Activated T-cell treated with anti-CD3 and anti-CD28 coated beads for 48 hours (primary cell): ENCODE measurements at regions not wholly inside any gene's neighbourhood (a gene's known extent, or its start where the extent isn't known, plus 50 kb on each side); places are given as distances from the start of the nearest gene placed in this dataset.
"Not testable (repeated sequence)": the region's sequence is repeated elsewhere in the genome, so short reads cannot be mapped to it uniquely, and the experiment has no call there.

Source experiments
- DNase-seq: peaks from one replicate; pipeline ENCODE4 v3.0.0-alpha.2; 2020; ENCODE audit warnings: low read depth

GRCh38 chr5:6110441-6111005 is 267.8 kb downstream of the MED10 start:
- DNase-seq: no peak

GRCh38 chr5:6108981-6109825 is 269.1 kb downstream of the MED10 start:
- no peak for DNase-seq

- DNase-seq: no peak
Measured at GRCh38 chr5:6108540-6108848, 269.9 kb downstream of the MED10 start.

GRCh38 chr5:6107675-6108539 is 270.4 kb downstream of the MED10 start:
- no peak for DNase-seq

- no peak for DNase-seq
Measured at GRCh38 chr5:6106756-6107155, 271.6 kb downstream of the MED10 start.

- no peak for DNase-seq
Measured at GRCh38 chr5:6105320-6105719, 273.0 kb downstream of the MED10 start.

GRCh38 chr5:6096101-6096500 is 282.2 kb downstream of the MED10 start:
- no peak for DNase-seq

- DNase-seq: not testable (repeated sequence)
Measured at GRCh38 chr5:6094180-6094579, 284.2 kb downstream of the MED10 start.

GRCh38 chr5:6090838-6091237 is 287.5 kb downstream of the MED10 start:
- no peak for DNase-seq

GRCh38 chr5:6090079-6090654 is 288.2 kb downstream of the MED10 start:
- no peak for DNase-seq

- DNase-seq: no peak
Measured at GRCh38 chr5:6088706-6089105, 289.6 kb downstream of the MED10 start.

- no peak for DNase-seq
Measured at GRCh38 chr5:6087576-6087975, 290.8 kb downstream of the MED10 start.

GRCh38 chr5:6086871-6087270 is 291.5 kb downstream of the MED10 start:
- DNase-seq: no peak

- DNase-seq: no peak
Measured at GRCh38 chr5:6085341-6085860, 292.9 kb downstream of the MED10 start.

GRCh38 chr5:6084836-6085235 is 293.5 kb downstream of the MED10 start:
- no peak for DNase-seq

GRCh38 chr5:6084376-6084775 is 294.0 kb downstream of the MED10 start:
- no peak for DNase-seq

GRCh38 chr5:6083311-6083978 is 294.9 kb downstream of the MED10 start:
- DNase-seq: no peak

- DNase-seq: no peak
Measured at GRCh38 chr5:6082685-6083084, 295.7 kb downstream of the MED10 start.

GRCh38 chr5:6081727-6082210 is 296.6 kb downstream of the MED10 start:
- DNase-seq: no peak

- no peak for DNase-seq
Measured at GRCh38 chr5:6080930-6081726, 297.2 kb downstream of the MED10 start.

- no peak for DNase-seq
Measured at GRCh38 chr5:6080436-6080835, 297.9 kb downstream of the MED10 start.
